ENCODE measurements at regions not wholly inside any gene's neighbourhood (a gene's known extent, or its start where the extent isn't known, plus 50 kb on each side); places are given as distances from the start of the nearest gene placed in this dataset.

DNA sequence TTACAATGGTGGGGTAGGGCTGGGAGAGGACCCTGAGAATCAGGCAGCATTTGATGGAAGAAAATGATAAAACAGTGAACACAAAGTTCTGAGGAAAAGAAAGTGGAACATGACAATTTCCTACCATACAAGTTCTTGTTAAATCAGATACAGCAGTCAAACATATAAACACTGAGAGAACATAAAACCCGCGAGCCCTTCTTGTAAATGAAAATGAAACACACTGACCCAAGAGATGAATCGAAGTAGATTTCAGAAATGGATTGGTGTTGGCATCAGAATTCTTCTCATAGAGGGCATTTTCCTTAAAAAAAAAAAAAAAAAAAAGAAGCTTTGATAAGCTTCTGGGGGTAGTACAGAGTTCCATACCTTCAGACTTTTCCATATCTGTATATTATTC, 134.7 kb upstream of the TMEM45B start:
- Histone ChIP-seq H3K9me3 (no peaks in the 10 kb centered on the region), H3K36me3 (replicated peaks) (no peaks in the 10 kb centered on the region), H3K27me3 (ENCODE audit: low read depth) (no peaks in the 10 kb centered on the region), H3K4me1 (no peaks in the 10 kb centered on the region), H3K4me3 (no peak overlapping the region)
- in situ Hi-C loops (cut with MboI; ENCODE audit: low sequenced_read_pairs): no loop called here
- DNase-seq (ENCODE audit: low spot score in 2 of 2): no peak

DNA sequence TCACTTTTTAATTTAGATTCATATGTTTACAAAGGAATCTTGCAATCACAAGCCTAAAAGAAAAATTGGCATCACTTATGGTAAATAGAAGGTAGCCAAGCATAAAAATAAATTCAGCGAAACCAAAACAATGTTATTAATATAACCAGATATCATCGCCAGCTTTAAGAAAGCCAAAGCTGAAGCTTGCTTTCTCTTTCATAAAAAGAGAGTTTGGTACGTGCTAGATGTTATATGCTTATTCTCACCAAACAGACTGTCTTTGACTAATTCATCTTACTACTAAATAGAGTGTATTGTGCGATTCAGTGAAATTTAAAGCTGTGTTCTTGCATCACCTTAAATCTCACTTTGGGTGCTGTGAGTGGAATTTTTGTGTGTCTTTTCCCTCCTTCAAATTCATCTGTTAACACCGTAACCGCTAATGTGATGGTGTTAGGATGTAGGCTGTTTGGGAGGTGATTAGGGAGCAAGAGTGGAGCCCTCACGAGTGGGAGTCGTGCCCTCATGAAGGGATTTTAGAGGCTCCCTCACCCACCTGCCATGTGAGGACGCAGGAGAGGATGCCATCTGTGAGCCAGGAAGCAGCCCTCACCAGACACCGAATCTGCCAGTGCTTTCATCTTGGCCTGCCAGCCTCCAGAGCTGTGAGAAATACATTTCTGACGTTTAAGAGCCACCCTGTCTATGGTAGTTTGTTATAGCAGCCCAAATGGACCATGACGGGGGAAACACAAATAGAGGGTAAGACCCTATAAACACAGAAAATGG, 134.1 kb upstream of the TMEM45B start:
- in situ Hi-C loops (cut with MboI; ENCODE audit: low sequenced_read_pairs): no loop called here
- no peaks in the 10 kb centered on the region for H3K36me3 ChIP-seq (replicated peaks)
- H3K9me3 ChIP-seq: no peaks in the 10 kb centered on the region
- H3K4me3 ChIP-seq: no peak overlapping the region
- H3K27me3 ChIP-seq (ENCODE audit: low read depth): no peaks in the 10 kb centered on the region
- H3K4me1 ChIP-seq: no peaks in the 10 kb centered on the region
- no peak for DNase-seq (ENCODE audit: low spot score in 2 of 2)

DNA sequence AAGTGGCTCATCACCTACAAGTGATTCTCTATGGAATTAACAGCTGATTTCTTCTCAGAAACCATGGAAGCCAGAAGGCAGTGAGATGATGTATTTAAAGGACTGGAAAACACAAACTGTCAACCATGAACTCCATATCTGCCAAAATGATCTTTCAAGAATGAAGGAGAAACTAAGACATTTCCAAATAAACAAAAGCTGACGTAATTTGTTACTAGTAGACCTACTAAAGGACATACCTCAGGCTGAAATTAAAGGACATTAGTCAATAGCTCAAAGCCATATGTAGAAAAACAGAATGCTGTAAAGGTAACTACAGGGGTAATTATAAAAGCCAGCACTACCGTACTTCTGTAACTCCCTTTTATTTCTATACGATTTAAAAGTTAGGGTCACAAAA, 129.4 kb upstream of the TMEM45B start:
- no peaks in the 10 kb centered on the region for H3K4me1 ChIP-seq
- no peaks in the 10 kb centered on the region for H3K9me3 ChIP-seq
- no peak overlapping the region for H3K4me3 ChIP-seq
- in situ Hi-C loops (cut with MboI; ENCODE audit: low sequenced_read_pairs): no loop called here
- no peaks in the 10 kb centered on the region for H3K36me3 ChIP-seq (replicated peaks)
- H3K27me3 ChIP-seq (ENCODE audit: low read depth): no peaks in the 10 kb centered on the region
- no peak for DNase-seq (ENCODE audit: low spot score in 2 of 2)

DNA sequence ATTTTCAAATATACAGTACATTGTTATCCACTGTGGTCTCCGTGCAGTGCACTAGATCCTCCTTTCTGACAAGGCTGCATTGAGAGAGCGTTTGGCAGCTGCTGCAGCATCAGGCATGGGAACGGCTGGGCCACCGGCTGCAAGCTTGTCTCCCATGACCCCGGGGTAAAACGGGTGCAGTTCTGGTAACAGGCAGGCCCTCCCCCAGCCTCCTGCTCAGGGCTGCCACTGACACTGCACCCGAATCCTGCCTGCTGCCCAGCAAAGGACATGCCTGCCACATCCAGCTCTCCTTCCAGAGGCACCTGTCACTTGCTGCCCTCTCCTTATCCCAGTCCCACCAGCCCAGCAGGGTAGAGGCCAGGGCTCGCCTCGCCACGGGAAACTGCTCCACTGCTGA, 124.5 kb upstream of the TMEM45B start:
- Histone ChIP-seq H3K4me3 (no peak overlapping the region), H3K36me3 (replicated peaks) (no peaks in the 10 kb centered on the region), H3K9me3 (no peaks in the 10 kb centered on the region), H3K4me1 (no peaks in the 10 kb centered on the region), H3K27me3 (ENCODE audit: low read depth) (no peaks in the 10 kb centered on the region)
- DNase-seq (ENCODE audit: low spot score in 2 of 2): no peak
- in situ Hi-C loops (cut with MboI; ENCODE audit: low sequenced_read_pairs): no loop called here

DNA sequence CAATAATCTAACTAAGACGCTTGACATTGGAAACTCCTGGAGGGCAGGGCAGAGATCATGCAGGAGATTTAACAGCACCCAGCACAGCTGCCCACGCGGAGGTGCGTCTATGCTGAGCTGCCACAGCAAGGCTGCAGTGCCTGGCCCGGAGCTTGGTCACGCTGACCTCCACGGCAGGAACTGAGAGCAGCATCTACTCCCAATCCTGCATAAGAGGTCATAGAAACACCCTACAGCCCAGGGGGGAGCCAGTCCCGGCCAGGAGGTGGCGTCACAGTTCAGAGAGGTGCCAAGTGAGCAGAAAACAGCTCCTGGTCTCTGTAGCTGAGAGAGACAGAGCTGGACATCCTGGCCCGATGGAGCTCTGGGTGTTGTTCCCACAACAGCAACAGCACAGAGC, 121.1 kb upstream of the TMEM45B start:
- no peak overlapping the region for H3K4me3 ChIP-seq
- H3K27me3 ChIP-seq (ENCODE audit: low read depth): no peaks in the 10 kb centered on the region
- H3K9me3 ChIP-seq: no peaks in the 10 kb centered on the region
- in situ Hi-C loops (cut with MboI; ENCODE audit: low sequenced_read_pairs): no loop called here
- no peaks in the 10 kb centered on the region for H3K36me3 ChIP-seq (replicated peaks)
- DNase-seq (ENCODE audit: low spot score in 2 of 2): peak in 1 of 2 experiments; percentile 18
- no peaks in the 10 kb centered on the region for H3K4me1 ChIP-seq

DNA sequence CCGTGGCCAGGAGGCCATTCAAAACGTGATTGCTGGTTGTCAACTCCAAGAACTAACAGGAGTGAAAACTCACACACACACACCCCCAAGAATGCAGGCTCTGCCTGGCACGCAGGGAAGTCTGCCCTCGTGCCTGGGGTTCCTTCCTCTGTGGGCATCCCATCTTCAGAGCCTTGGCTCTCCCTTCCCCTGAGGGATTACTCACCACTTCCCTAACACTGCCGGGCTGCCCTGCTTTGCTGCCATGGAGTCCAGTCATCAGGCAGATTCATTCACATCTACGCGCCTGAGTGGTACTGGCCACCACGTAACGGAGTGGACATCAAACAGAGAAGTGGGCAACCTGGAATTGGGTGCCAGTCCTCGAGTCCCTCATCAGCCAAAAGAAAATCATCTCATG, 120.7 kb upstream of the TMEM45B start:
- H3K4me3 ChIP-seq: no peak overlapping the region
- in situ Hi-C loops (cut with MboI; ENCODE audit: low sequenced_read_pairs): no loop called here
- DNase-seq (ENCODE audit: low spot score in 2 of 2): no peak
- H3K36me3 ChIP-seq (replicated peaks): no peaks in the 10 kb centered on the region
- no peaks in the 10 kb centered on the region for H3K4me1 ChIP-seq
- no peaks in the 10 kb centered on the region for H3K27me3 ChIP-seq (ENCODE audit: low read depth)
- H3K9me3 ChIP-seq: no peaks in the 10 kb centered on the region

DNA sequence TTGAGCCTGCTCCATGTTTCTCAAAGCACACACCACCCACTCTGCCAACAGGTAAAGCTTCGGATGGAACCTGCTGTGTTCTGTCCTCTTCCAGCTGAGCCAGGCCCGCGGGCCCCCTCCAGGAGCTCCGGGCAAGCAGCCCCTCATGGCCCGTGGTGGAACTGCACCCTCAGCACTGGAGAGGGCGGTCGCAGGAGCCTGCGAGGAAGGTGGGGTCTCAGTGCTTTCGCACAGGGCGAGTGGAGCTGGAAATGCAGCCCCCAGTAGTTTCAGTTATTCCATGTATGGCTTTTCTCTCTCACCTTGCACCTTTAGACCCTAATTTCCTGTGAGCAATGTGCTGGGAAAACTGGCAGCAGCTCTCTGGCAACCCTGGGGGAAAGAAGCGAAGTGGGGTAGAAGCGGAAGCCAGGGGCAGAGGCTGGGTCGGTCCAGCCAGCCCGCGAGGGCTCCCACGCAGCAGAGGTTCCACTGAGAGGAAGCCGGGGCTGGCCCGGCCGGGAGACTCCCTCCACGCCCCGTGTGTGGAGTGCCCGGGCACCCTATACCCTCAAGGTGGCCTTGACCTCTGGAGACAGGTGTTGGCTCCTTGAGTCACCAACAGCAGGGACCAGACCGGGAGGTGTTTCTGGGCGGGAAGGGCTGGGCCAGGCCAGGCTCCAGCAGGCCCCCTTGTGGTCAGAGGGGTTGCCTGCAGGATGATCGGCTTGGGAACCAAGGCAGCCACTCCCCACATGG, 119.9 kb upstream of the TMEM45B start:
- H3K4me1 ChIP-seq: no peaks in the 10 kb centered on the region
- no peaks in the 10 kb centered on the region for H3K27me3 ChIP-seq (ENCODE audit: low read depth)
- no peak overlapping the region for H3K4me3 ChIP-seq
- no peaks in the 10 kb centered on the region for H3K36me3 ChIP-seq (replicated peaks)
- in situ Hi-C loops (cut with MboI; ENCODE audit: low sequenced_read_pairs): no loop called here
- DNase-seq (ENCODE audit: low spot score in 2 of 2): peak; percentile 23 to 76
- H3K9me3 ChIP-seq: no peaks in the 10 kb centered on the region

DNA sequence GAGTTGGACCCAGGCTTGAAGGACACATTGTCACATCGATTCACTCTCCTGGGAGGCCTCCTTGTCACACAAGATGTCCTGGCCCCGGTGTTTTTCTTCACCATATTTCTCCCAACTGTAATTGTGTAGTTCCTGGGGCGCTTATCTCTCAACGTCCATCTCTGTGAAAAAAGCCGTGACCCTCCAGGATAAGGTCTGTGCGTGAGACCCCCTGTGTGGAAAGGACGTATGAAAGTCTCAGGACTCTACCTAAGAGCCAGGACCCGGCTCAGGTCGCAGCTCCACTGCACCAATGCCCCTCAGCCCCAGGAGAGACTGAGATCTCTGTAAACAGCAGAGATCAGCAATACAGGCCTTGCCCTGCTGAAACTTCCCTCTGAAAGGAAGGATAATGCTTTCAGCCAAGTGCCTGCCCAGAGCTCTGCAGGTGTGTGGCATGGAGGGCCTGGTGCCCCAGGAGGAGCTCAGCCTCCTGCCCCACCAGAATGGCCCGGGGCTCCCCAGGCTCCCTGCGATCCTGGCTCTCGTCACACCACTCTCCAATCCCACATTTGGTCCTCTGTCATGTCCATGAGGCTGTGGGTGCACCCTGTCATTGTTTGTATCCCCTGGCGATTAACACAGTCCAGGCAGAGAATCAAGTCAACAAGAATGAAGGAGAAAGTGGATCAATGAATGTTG, 119.2 kb upstream of the TMEM45B start:
- H3K9me3 ChIP-seq: no peaks in the 10 kb centered on the region
- in situ Hi-C loops (cut with MboI; ENCODE audit: low sequenced_read_pairs): no loop called here
- DNase-seq (ENCODE audit: low spot score in 2 of 2): no peak
- no peaks in the 10 kb centered on the region for H3K36me3 ChIP-seq (replicated peaks)
- no peaks in the 10 kb centered on the region for H3K27me3 ChIP-seq (ENCODE audit: low read depth)
- H3K4me1 ChIP-seq: no peaks in the 10 kb centered on the region
- H3K4me3 ChIP-seq: no peak overlapping the region

DNA sequence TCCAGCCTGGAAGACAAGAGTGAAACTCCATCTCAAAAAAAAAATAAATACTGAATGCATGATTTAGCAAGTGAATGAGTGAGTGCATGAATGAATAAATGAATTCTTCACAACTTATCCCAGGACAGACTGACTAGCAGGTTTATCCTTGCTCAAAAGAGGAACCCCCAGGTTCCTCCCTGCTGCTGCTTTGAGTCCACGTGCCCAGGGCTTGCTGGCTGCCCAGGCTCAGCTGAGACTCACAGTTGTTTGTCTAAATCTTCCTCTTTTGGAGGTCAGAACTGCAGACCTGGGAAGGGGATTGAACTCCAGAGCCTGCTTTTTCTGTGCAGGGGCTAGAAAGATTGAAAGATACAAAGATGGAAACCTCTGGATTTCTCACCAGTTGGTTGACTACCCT, 117.4 kb upstream of the TMEM45B start:
- H3K36me3 ChIP-seq (replicated peaks): no peaks in the 10 kb centered on the region
- DNase-seq (ENCODE audit: low spot score in 2 of 2): no peak
- no peaks in the 10 kb centered on the region for H3K4me1 ChIP-seq

GRCh38 chr11:129699711-129700304, 115.8 kb upstream of the TMEM45B start:
- in situ Hi-C loops (cut with MboI; ENCODE audit: low sequenced_read_pairs): no loop called here
- no peak for DNase-seq (ENCODE audit: low spot score in 2 of 2)
- Histone ChIP-seq H3K4me1 (no peaks in the 10 kb centered on the region), H3K9me3 (no peaks in the 10 kb centered on the region), H3K27me3 (ENCODE audit: low read depth) (no peaks in the 10 kb centered on the region), H3K4me3 (no peak overlapping the region), H3K36me3 (replicated peaks) (no peaks in the 10 kb centered on the region)

More for the DNA sequence above, 117.4 kb upstream of the TMEM45B start:
- no peaks in the 10 kb centered on the region for H3K9me3 ChIP-seq
- in situ Hi-C loops (cut with MboI; ENCODE audit: low sequenced_read_pairs): no loop called here
- no peaks in the 10 kb centered on the region for H3K27me3 ChIP-seq (ENCODE audit: low read depth)
- no peak overlapping the region for H3K4me3 ChIP-seq

DNA sequence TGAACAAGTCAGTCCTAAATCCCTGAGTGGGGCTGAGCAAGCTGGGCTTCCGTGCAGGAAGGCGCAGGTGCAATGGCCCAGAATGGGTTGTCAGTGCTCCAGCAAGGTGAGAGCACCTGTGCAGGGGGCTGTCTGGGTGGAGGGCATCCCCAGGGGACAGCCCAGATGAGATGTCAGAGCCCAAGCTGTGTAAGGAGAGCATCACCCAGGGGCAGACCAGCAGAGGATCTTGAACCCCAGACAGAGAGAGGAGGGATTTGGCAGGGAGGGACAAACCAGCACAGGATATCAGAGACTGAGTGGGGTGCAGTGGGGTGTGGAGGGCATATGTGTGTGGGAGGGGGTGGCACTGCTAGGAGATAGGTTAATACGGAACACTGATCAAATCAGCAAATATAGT, 114.9 kb upstream of the TMEM45B start:
- no peaks in the 10 kb centered on the region for H3K36me3 ChIP-seq (replicated peaks)
- DNase-seq (ENCODE audit: low spot score in 2 of 2): no peak
- H3K4me1 ChIP-seq: no peaks in the 10 kb centered on the region
- no peak overlapping the region for H3K4me3 ChIP-seq
- no peaks in the 10 kb centered on the region for H3K9me3 ChIP-seq
- in situ Hi-C loops (cut with MboI; ENCODE audit: low sequenced_read_pairs): no loop called here
- H3K27me3 ChIP-seq (ENCODE audit: low read depth): no peaks in the 10 kb centered on the region

- H3K9me3 ChIP-seq: no peaks in the 10 kb centered on the region
- no peaks in the 10 kb centered on the region for H3K36me3 ChIP-seq (replicated peaks)
- 0 out of 2 replicates have a peak, but pooled peaks cover 3% of the 10 kb centered on the region for H3K27me3 ChIP-seq (ENCODE audit: low read depth)
- no peaks in the 10 kb centered on the region for H3K4me1 ChIP-seq
- in situ Hi-C loops (cut with MboI; ENCODE audit: low sequenced_read_pairs): no loop called here
- no peak overlapping the region for H3K4me3 ChIP-seq
- DNase-seq (ENCODE audit: low spot score in 2 of 2): no peak
Measured at GRCh38 chr11:129701706-129702105, 113.9 kb upstream of the TMEM45B start.

- Histone ChIP-seq H3K4me3 (no peak overlapping the region), H3K36me3 (replicated peaks) (no peaks in the 10 kb centered on the region), H3K9me3 (no peaks in the 10 kb centered on the region), H3K4me1 (no peaks in the 10 kb centered on the region), H3K27me3 (ENCODE audit: low read depth) (0 out of 2 replicates have a peak, but pooled peaks cover 3% of the 10 kb centered on the region)
- in situ Hi-C loops (cut with MboI; ENCODE audit: low sequenced_read_pairs): no loop called here
- no peak for DNase-seq (ENCODE audit: low spot score in 2 of 2)
Measured at GRCh38 chr11:129702410-129703398, 112.9 kb upstream of the TMEM45B start.
